GM20000 (cell line): ENCODE measurements at regions not wholly inside any gene's neighbourhood (a gene's known extent, or its start where the extent isn't known, plus 50 kb on each side); places are given as distances from the start of the nearest gene placed in this dataset.

ENCODE experiments used
- DNase-seq: peaks from one replicate; pipeline ENCODE4 v3.0.0; 2012; ENCODE audit warnings: low spot score
- CTCF ChIP-seq: IDR thresholded peaks from 2 replicates; pipeline ENCODE4 v1.5.1; 2012; ENCODE audit warnings: mild to moderate bottlenecking, control low read depth; ENCODE audit errors: extremely low read depth, missing control alignments

DNA sequence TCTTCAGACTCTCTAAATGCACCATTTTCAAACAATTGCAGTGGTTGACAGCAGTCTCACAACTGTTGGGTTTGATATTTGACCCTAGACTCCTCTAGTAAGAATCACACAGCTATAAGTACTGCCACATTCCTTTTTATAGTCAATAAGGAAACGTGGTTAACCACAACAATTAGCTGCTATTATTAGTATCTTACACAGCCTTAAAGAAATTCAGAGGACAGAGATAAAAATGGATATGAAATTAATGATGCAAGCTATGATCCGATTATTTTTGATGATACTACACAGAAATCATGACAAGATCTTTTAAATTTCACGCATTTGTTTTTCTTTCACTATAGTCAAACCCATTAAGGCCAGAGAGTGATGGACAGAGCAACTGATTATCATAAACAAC, 288.6 kb upstream of the C9orf72 start:
- TF ChIP-seq CTCF: no peak
- DNase-seq: no peak

- TF ChIP-seq CTCF: no peak
- no peak for DNase-seq
Measured at GRCh38 chr9:27864644-27865438, 291.6 kb upstream of the C9orf72 start.

GRCh38 chr9:27866741-27867140, 293.5 kb upstream of the C9orf72 start:
- no peak for DNase-seq
- TF ChIP-seq CTCF: no peak

DNA sequence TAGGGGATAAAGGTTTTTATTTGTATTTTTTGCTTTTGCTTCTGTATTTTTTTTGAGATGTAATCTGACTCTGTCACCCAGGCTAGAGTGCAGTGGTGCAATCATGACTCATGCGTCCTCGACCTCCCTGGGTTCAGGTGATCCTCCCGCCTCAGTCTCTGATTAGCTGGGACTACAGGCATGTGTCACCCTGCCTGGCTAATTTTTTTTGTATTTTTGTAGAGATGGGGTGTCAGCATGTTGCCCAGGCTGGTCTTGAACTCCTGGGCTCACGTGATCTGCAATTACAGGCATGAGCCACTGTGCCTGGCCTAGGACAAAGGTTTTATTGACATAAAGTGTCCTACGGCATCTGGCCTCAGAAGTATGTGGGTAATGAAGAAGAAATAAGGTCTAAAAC, 297.1 kb upstream of the C9orf72 start:
- no peak for DNase-seq
- TF ChIP-seq CTCF: no peak

- TF ChIP-seq CTCF: no peak
- no peak for DNase-seq
Measured at GRCh38 chr9:27880156-27880555, 306.9 kb upstream of the C9orf72 start.

DNA sequence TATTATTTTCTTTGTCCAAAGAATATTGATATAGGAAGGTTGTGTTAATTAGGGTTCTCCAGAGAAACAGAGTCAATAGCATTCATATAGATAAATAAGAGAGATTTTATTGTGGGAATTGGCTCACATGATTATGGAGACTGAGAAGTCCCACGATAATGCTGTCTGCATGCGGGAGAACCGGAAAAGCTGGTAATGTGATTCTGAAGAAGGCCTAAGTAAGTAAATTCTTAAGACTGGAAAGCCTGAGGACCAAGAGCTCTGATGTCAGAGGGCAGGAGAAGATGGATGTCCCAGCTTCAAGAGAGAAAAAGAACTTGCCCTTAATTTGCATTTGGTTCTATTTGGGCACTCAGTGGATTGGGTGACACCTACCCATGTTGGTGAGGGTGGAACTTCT, 307.4 kb upstream of the C9orf72 start:
- TF ChIP-seq CTCF: no peak
- DNase-seq: no peak

DNA sequence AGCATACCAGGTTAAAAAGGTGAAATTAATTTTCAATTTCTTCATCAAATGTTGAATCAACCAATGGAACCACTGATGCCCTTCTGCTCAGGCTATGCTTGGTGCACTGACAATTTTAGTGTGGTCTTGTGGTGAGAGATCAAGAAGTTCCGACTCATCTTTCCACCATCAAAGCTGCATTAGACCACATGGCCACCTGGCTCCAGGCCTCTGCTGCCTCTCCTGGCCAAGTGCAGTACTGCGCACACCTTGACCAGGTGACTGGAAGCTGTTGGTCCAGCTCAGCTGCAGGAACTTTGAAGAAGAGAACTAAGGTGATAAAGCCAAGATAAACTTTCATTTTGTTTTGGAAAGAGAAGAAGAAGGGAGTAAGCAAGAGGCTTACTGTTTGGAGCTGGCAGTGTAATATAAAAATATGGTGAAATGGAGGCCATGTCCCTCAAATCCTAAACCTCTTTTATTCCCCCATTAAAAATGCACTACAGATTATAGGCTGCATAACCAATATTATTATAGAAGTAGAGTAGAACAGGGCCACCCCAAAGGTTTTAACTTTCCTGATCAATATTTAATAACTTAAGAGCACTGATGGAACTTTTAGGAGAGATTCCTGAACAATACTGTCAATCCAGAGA, 315.5 kb upstream of the C9orf72 start:
- TF ChIP-seq CTCF: peak; percentile 80
- peak; percentile 18 for DNase-seq
